Smooth muscle cell (in vitro differentiated cells): ENCODE measurements at regions not wholly inside any gene's neighbourhood (a gene's known extent, or its start where the extent isn't known, plus 50 kb on each side); places are given as distances from the start of the nearest gene placed in this dataset.

ENCODE experiments used
- DNase-seq: peaks from one replicate; lab custom pipeline; 2025; ENCODE audit not compliant: unreplicated experiment; lab: John Stamatoyannopoulos, UW
- H2AFZ ChIP-seq: fragments of 200-600 bp; sonication (generic); 2 replicates; pipeline ENCODE4 v1.6.0; 2016; ENCODE audit warnings: antibody characterized with exemption, low read depth, mild to moderate bottlenecking
- H3F3A ChIP-seq: fragments of 200-600 bp; sonication (generic); 2 replicates; pipeline ENCODE4 v1.6.0; 2017; ENCODE audit warnings: antibody characterized with exemption, low read depth
- H3K27ac ChIP-seq: fragments of 200-600 bp; sonication (generic); 2 replicates; pipeline ENCODE4 v1.5.1; 2016; ENCODE audit warnings: low read depth, mild to moderate bottlenecking
- H3K27me3 ChIP-seq: fragments of 200-600 bp; sonication (generic); 2 replicates; pipeline ENCODE4 v1.6.1; 2016; ENCODE audit warnings: low read depth, mild to moderate bottlenecking
- H3K36me3 ChIP-seq: fragments of 200-600 bp; sonication (generic); 2 replicates; pipeline ENCODE4 v1.5.1; 2016; ENCODE audit warnings: low read depth
- H3K4me1 ChIP-seq: fragments of 200-600 bp; sonication (generic); 2 replicates; pipeline ENCODE4 v1.5.1; 2016; ENCODE audit warnings: low read depth
- H3K4me2 ChIP-seq: fragments of 200-600 bp; sonication (generic); 2 replicates; pipeline ENCODE4 v1.6.0; 2016; ENCODE audit warnings: mild to moderate bottlenecking
- H3K4me3 ChIP-seq: fragments of 200-600 bp; sonication (generic); 2 replicates; pipeline ENCODE4 v1.5.1; 2016; ENCODE audit warnings: mild to moderate bottlenecking
- H3K79me2 ChIP-seq: fragments of 200-600 bp; sonication (generic); 2 replicates; pipeline ENCODE4 v1.6.0; 2016; ENCODE audit warnings: low read depth, mild to moderate bottlenecking
- H3K9ac ChIP-seq: fragments of 200-600 bp; sonication (generic); 2 replicates; pipeline ENCODE4 v1.6.0; 2016; ENCODE audit warnings: low read depth
- H3K9me3 ChIP-seq: fragments of 200-600 bp; sonication (generic); replicated peaks from 2 replicates; pipeline ENCODE4 v1.5.1; 2016; ENCODE audit warnings: low read depth
- H4K20me1 ChIP-seq: fragments of 200-600 bp; sonication (generic); 2 replicates; pipeline ENCODE4 v1.6.0; 2016; ENCODE audit warnings: low read depth
- CTCF ChIP-seq: fragments of 200-600 bp; sonication (generic); IDR thresholded peaks from 2 replicates; pipeline ENCODE4 v1.5.1; 2017; ENCODE audit warnings: borderline replicate concordance, mild to moderate bottlenecking, antibody characterized with exemption; ENCODE audit not compliant: insufficient read depth, poor library complexity, severe bottlenecking
- WGBS: methylation state at CpG from one replicate; pipeline ENCODE4 v1.1.7; 2016; ENCODE audit warnings: low lambda C conversion rate; 5-methylcytosine and 5-hydroxymethylcytosine counted together

DNA sequence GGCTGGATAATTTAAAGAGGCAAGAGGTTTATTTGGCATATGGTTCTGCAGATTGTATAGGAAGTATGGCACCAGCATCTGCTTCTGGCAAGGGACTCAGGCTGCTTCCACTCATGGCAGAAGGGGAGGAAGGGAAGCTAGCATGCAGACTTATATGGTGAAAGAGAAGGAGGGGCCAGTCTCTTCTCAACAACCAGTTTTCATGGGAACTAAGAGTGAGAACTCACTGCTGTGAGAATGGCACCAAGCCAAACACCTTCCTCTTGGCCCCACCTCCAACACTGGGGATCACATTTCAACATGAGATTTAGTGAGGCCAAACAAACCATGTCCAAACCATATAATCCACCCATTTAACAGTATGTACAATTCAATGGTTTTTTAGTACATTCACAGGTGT is 113.3 kb upstream of the SHB start:
- no peak for DNase-seq
- Histone ChIP-seq H3K27ac (no peak overlapping the region), H3K79me2 (no peaks in the 10 kb centered on the region), H3K9me3 (no peaks in the 10 kb centered on the region), H2AFZ (no peak overlapping the region), H3K9ac (no peak overlapping the region), H3K27me3 (no peaks in the 10 kb centered on the region), H3K4me1 (no peaks in the 10 kb centered on the region), H3K4me2 (no peak overlapping the region), H3F3A (no peaks in the 10 kb centered on the region), H4K20me1 (no peaks in the 10 kb centered on the region), H3K36me3 (no peaks in the 10 kb centered on the region), H3K4me3 (no peak overlapping the region)
- TF ChIP-seq CTCF = no peak

DNA sequence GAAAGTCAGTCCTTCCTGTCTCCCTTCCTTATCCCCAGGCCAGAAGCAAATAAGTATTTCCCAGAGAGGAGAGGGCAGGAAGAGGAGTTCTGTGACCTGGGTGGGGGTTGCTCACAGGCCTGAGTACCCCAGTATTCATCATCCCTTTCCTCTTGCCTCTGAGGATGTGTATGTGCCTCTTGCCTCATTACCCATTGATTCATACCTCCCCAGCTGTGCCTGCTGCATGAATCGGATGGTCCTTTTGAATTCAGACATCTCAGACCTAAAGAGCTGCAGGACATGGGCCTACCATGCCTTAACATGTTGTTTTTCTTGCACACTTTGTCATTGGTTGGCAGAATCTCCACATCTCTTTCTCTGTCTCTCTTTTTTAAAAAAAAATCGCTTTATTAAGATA is 112.8 kb upstream of the SHB start:
- Histone ChIP-seq H3K9me3 (no peaks in the 10 kb centered on the region), H3K27me3 (no peaks in the 10 kb centered on the region), H3K27ac (no peak overlapping the region), H4K20me1 (no peaks in the 10 kb centered on the region), H3K79me2 (no peaks in the 10 kb centered on the region), H2AFZ (no peak overlapping the region), H3F3A (no peaks in the 10 kb centered on the region), H3K36me3 (no peaks in the 10 kb centered on the region), H3K9ac (no peak overlapping the region), H3K4me3 (no peak overlapping the region), H3K4me1 (no peaks in the 10 kb centered on the region), H3K4me2 (no peak overlapping the region)
- TF ChIP-seq CTCF = no peak
- WGBS = 73% methylated on average over 2 of the region's 2 CpGs
- no peak for DNase-seq

GRCh38 chr9:38181232-38181631 is 112.2 kb upstream of the SHB start:
- Histone ChIP-seq H3K4me2 (no peak overlapping the region), H3K27ac (no peak overlapping the region), H4K20me1 (no peaks in the 10 kb centered on the region), H3K4me1 (no peaks in the 10 kb centered on the region), H3K4me3 (no peak overlapping the region), H3K9me3 (no peaks in the 10 kb centered on the region), H3K79me2 (no peaks in the 10 kb centered on the region), H3K36me3 (no peaks in the 10 kb centered on the region), H2AFZ (no peak overlapping the region), H3K27me3 (no peaks in the 10 kb centered on the region), H3F3A (no peaks in the 10 kb centered on the region), H3K9ac (no peak overlapping the region)
- no peak for DNase-seq
- 86% methylated on average over 4 of the region's 4 CpGs for WGBS
- TF ChIP-seq CTCF = no peak

DNA sequence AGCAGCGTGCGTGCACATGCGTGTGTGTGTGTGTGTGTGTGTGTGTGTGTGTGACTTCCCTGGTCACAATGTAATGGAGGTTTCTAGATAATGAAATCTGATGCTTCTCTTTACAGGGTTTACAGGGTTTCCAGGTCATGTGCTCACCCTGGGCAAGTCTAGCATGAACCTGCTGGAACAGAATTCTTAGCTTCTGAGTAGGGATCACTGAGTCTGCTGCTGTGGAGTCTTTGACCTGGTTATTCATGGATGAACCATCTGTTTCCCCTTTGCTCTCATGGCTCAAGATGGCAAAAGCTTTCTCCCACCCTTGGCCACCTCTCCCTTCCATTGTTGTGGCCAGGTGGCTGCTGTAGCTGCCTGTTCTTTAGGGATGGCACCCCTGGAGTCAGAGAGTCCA is 111.6 kb upstream of the SHB start:
- no peaks in the 10 kb centered on the region for H3K27me3 ChIP-seq
- 82% methylated on average over 3 of the region's 3 CpGs for WGBS
- H3K4me3 ChIP-seq = no peak overlapping the region
- no peaks in the 10 kb centered on the region for H4K20me1 ChIP-seq
- H3K79me2 ChIP-seq = no peaks in the 10 kb centered on the region
- no peak overlapping the region for H3K4me2 ChIP-seq
- TF ChIP-seq CTCF = no peak
- no peak overlapping the region for H2AFZ ChIP-seq
- H3K9me3 ChIP-seq = no peaks in the 10 kb centered on the region
- H3K4me1 ChIP-seq = no peaks in the 10 kb centered on the region
- H3K27ac ChIP-seq = no peak overlapping the region
- H3F3A ChIP-seq = no peaks in the 10 kb centered on the region
- H3K36me3 ChIP-seq = no peaks in the 10 kb centered on the region
- DNase-seq = no peak
- H3K9ac ChIP-seq = no peak overlapping the region
